CD14-positive monocyte (primary cell): ENCODE measurements at regions not wholly inside any gene's neighbourhood (a gene's known extent, or its start where the extent isn't known, plus 50 kb on each side); places are given as distances from the start of the nearest gene placed in this dataset.

Source experiments
- DNase-seq, 3 donors: peaks; one replicate each; pipeline ENCODE4 v3.0.0-alpha.2; 2011 to 2022
- H2AFZ ChIP-seq: 2 replicates; pipeline ENCODE4 v1.6.0; 2012; ENCODE audit warnings: mild to moderate bottlenecking, low read depth, low read length, inconsistent platforms; ENCODE audit not compliant: insufficient read depth, poor library complexity, severe bottlenecking
- H3K27ac ChIP-seq, 2 donors: 1 replicate in 1 of 2; 2 replicates in 1 of 2; pipeline ENCODE4 v1.5.1; 2012 to 2013; ENCODE audit warnings: low read length in 2 of 2, control low read depth in 1 of 2, inconsistent platforms in 1 of 2, low read depth in 1 of 2, mild to moderate bottlenecking in 1 of 2
- H3K27me3 ChIP-seq, 2 donors: one replicate each; pipeline versions ENCODE4 v1.6.0 to v1.6.1; 2011 to 2013; ENCODE audit warnings: low read length in 2 of 2; ENCODE audit not compliant: control insufficient read depth in 2 of 2, insufficient read depth in 2 of 2
- H3K36me3 ChIP-seq, 2 donors: replicated peaks in 1 of 2; 1 replicate in 1 of 2; 2 replicates in 1 of 2; pipeline versions ENCODE4 v1.5.1 to v1.6.1; 2012 to 2013; ENCODE audit warnings: low read length in 2 of 2, control low read depth in 1 of 2, inconsistent platforms in 1 of 2, mild to moderate bottlenecking in 1 of 2; ENCODE audit not compliant: insufficient read depth in 2 of 2, control insufficient read depth in 1 of 2
- H3K4me1 ChIP-seq, 2 donors: 1 replicate in 1 of 2; 2 replicates in 1 of 2; pipeline versions ENCODE4 v1.5.1 to v1.6.1; 2012 to 2013; ENCODE audit warnings: low read length in 2 of 2, control low read depth in 1 of 2, inconsistent platforms in 1 of 2, mild to moderate bottlenecking in 1 of 2, moderate library complexity in 1 of 2; ENCODE audit not compliant: insufficient read depth in 2 of 2, control insufficient read depth in 1 of 2
- H3K4me2 ChIP-seq: replicated peaks from 2 replicates; pipeline ENCODE3; 2012; ENCODE audit warnings: low read length, moderate library complexity, mild to moderate bottlenecking; ENCODE audit not compliant: poor library complexity, severe bottlenecking; ENCODE audit errors: extremely low read depth
- H3K4me3 ChIP-seq, 3 experiments: fragments of 200-600 bp in 1 of 3; sonication (generic) in 1 of 3; replicated peaks in 1 of 3; 1 replicate in 2 of 3; 2 replicates in 1 of 3; pipeline ENCODE4 v1.5.1; 2011 to 2013; ENCODE audit warnings: low read length in 3 of 3, mild to moderate bottlenecking in 3 of 3, control low read depth in 2 of 3, low read depth in 2 of 3, inconsistent platforms in 1 of 3, moderate library complexity in 1 of 3
- H3K79me2 ChIP-seq: 2 replicates; pipeline ENCODE4 v1.6.0; 2012; ENCODE audit warnings: mild to moderate bottlenecking, control low read depth, inconsistent platforms, low read length, moderate library complexity; ENCODE audit not compliant: insufficient read depth
- H3K9ac ChIP-seq: 2 replicates; pipeline ENCODE4 v1.6.0; 2017; ENCODE audit warnings: low read length, mild to moderate bottlenecking; ENCODE audit not compliant: insufficient read depth, poor library complexity, severe bottlenecking
- H3K9me3 ChIP-seq, 2 donors: replicated peaks in 1 of 2; 1 replicate in 1 of 2; 2 replicates in 1 of 2; pipeline versions ENCODE4 v1.5.1 to v1.6.1; 2012 to 2013; ENCODE audit warnings: low read length in 2 of 2, control low read depth in 1 of 2; ENCODE audit not compliant: control insufficient read depth in 1 of 2, insufficient read depth in 1 of 2
- H4K20me1 ChIP-seq: 2 replicates; pipeline ENCODE4 v1.6.0; 2012; ENCODE audit warnings: mild to moderate bottlenecking, low read length, control low read depth, moderate library complexity; ENCODE audit not compliant: insufficient read depth
- H3K27ac Mint-ChIP-seq, 7 donors: one replicate each; pipeline ENCODE4 v1.8.0; 2020; ENCODE audit warnings: mild to moderate bottlenecking in 7 of 7, mixed read lengths in 7 of 7, moderate library complexity in 6 of 7, inconsistent platforms in 2 of 7
- H3K27me3 Mint-ChIP-seq, 3 donors: one replicate each; pipeline ENCODE4 v1.8.0; 2021 to 2022; ENCODE audit warnings: low read depth in 3 of 3, mild to moderate bottlenecking in 3 of 3, mixed read lengths in 3 of 3, moderate library complexity in 3 of 3, inconsistent platforms in 1 of 3
- H3K36me3 Mint-ChIP-seq, 2 donors: one replicate each; pipeline ENCODE4 v1.8.0; 2020; ENCODE audit warnings: mixed read lengths in 2 of 2, inconsistent platforms in 1 of 2, mild to moderate bottlenecking in 1 of 2
- H3K4me1 Mint-ChIP-seq: one replicate; pipeline ENCODE4 v1.8.0; 2020; ENCODE audit warnings: mild to moderate bottlenecking, mixed read lengths
- H3K4me3 Mint-ChIP-seq, 2 donors: one replicate each; pipeline ENCODE4 v1.8.0; 2020; ENCODE audit warnings: mild to moderate bottlenecking in 2 of 2, mixed read lengths in 2 of 2, moderate library complexity in 1 of 2
- H3K9me3 Mint-ChIP-seq, 7 donors: one replicate each; pipeline ENCODE4 v1.8.0; 2020 to 2022; ENCODE audit warnings: mixed read lengths in 7 of 7, mild to moderate bottlenecking in 6 of 7, moderate library complexity in 6 of 7, inconsistent platforms in 2 of 7
- WGBS: methylation state at CpG from one replicate; pipeline ENCODE4 v1.1.5; 2013; ENCODE audit warnings: missing lambda C conversion rate; ENCODE audit not compliant: insufficient coverage; 5-methylcytosine and 5-hydroxymethylcytosine counted together
- intact Hi-C, 2 donors: fragments of 100-400 bp; cut with micrococcal nuclease; formaldehyde crosslinking; loops; one replicate each; pipeline versions ENCODE4 v1.15.0 to v1.15.1; 2023
- TF ChIP-seq, protein P1 (sequence below): fragments of 200-600 bp; IDR thresholded peaks from one replicate; pipeline ENCODE4 v1.8.0; 2022; ENCODE audit warnings: antibody characterized with exemption, mild to moderate bottlenecking

- H3K79me2 ChIP-seq = no peaks in the 10 kb centered on the region
- Mint-ChIP-seq H3K27me3 (peaks cover 0 to 3% (median 0%) of the 10 kb centered on the region in 3 donors), H3K4me3 (no peak overlapping the region), H3K36me3 (no peaks in the 10 kb centered on the region), H3K9me3 (peaks cover 0 to 10% (median 7%) of the 10 kb centered on the region in 7 donors), H3K4me1 (peaks cover 4% of the 10 kb centered on the region), H3K27ac (no peak overlapping the region)
- no peak for DNase-seq
- TF ChIP-seq, protein P1, sequence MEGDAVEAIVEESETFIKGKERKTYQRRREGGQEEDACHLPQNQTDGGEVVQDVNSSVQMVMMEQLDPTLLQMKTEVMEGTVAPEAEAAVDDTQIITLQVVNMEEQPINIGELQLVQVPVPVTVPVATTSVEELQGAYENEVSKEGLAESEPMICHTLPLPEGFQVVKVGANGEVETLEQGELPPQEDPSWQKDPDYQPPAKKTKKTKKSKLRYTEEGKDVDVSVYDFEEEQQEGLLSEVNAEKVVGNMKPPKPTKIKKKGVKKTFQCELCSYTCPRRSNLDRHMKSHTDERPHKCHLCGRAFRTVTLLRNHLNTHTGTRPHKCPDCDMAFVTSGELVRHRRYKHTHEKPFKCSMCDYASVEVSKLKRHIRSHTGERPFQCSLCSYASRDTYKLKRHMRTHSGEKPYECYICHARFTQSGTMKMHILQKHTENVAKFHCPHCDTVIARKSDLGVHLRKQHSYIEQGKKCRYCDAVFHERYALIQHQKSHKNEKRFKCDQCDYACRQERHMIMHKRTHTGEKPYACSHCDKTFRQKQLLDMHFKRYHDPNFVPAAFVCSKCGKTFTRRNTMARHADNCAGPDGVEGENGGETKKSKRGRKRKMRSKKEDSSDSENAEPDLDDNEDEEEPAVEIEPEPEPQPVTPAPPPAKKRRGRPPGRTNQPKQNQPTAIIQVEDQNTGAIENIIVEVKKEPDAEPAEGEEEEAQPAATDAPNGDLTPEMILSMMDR = no peak
- intact Hi-C loops = no loop called here
- no peaks in the 10 kb centered on the region for H3K9me3 ChIP-seq
- no peak overlapping the region for H3K4me3 ChIP-seq
- H3K4me1 ChIP-seq = no peaks in the 10 kb centered on the region
- no peak overlapping the region for H3K4me2 ChIP-seq
- no peaks in the 10 kb centered on the region for H4K20me1 ChIP-seq
- H3K27me3 ChIP-seq = peaks cover 0 to 3% of the 10 kb centered on the region in 2 donors
- H3K9ac ChIP-seq = no peak overlapping the region
- H3K27ac ChIP-seq = no peak overlapping the region
- WGBS = 100% methylated on average over 1 of the region's 1 CpG
- no peak overlapping the region for H2AFZ ChIP-seq
- no peaks in the 10 kb centered on the region for H3K36me3 ChIP-seq
These were observed 163.4 kb upstream of the SPACA1 start for GRCh38 chr6:87884203-87884602.

DNA sequence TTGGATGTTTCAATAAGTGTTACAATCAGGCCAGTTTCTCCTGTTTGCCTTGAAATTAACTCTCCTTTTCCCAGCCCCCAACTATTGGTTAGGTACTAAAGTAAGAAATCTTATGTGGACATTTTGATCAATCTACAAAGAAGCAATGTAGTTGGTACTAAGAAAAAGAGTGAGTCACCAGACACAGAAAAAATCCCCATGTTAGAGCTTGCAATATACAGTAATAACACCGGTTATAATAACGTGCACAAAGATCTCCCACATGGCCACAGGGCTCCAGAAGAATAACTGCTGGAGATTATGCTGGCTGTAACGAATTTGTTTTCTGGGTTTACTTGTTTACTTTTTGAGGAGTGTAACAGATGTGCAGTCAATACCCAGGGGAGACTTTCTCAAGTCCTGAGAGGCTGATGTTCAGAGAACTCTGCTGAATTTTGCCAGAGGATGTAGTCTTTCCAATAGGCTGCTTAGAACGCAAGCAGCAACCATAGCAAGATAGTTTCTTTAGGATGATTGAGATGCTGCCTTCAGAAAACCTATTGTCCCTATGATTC, 166.2 kb upstream of the SPACA1 start:
- intact Hi-C loops = no loop called here
- Histone ChIP-seq H4K20me1 (no peaks in the 10 kb centered on the region), H3K79me2 (no peaks in the 10 kb centered on the region), H3K9me3 (no peaks in the 10 kb centered on the region), H2AFZ (no peak overlapping the region), H3K36me3 (no peaks in the 10 kb centered on the region), H3K27ac (no peak overlapping the region), H3K9ac (no peak overlapping the region), H3K4me2 (no peak overlapping the region), H3K4me1 (no peaks in the 10 kb centered on the region), H3K27me3 (peaks cover 5 to 7% of the 10 kb centered on the region in 2 donors), H3K4me3 (no peak overlapping the region)
- H3K9me3 Mint-ChIP-seq = peaks cover 0 to 10% (median 6%) of the 10 kb centered on the region in 7 donors
- no peak overlapping the region for H3K4me3 Mint-ChIP-seq
- no peaks in the 10 kb centered on the region for H3K36me3 Mint-ChIP-seq
- TF ChIP-seq, protein P1 = no peak
- WGBS = 100% methylated on average over 1 of the region's 4 CpGs
- no peak for DNase-seq
- peaks cover 0 to 4% (median 0%) of the 10 kb centered on the region in 3 donors for H3K27me3 Mint-ChIP-seq
- peaks cover 4% of the 10 kb centered on the region for H3K4me1 Mint-ChIP-seq
- no peak overlapping the region for H3K27ac Mint-ChIP-seq
